Heart left ventricle (tissue), 13 donors: ENCODE measurements at regions not wholly inside any gene's neighbourhood (a gene's known extent, or its start where the extent isn't known, plus 50 kb on each side); places are given as distances from the start of the nearest gene placed in this dataset.

Source experiments
- CTCF ChIP-seq, 12 donors: fragments of 200-600 bp; sonication (generic) in 4 of 12; IDR thresholded peaks; one replicate each; pipeline versions ENCODE4 v1.5.0 to v1.8.0; 2018 to 2022; ENCODE audit warnings: antibody characterized with exemption in 12 of 12, mild to moderate bottlenecking in 5 of 12
- POLR2A ChIP-seq, 2 donors: fragments of 450-650 bp; IDR thresholded peaks; one replicate each; pipeline ENCODE4 v1.6.1; 2017; ENCODE audit warnings: antibody characterized with exemption in 2 of 2, mild to moderate bottlenecking in 2 of 2, moderate library complexity in 2 of 2
- donor health status: ischemic (EF 13 %, LVEDD 7.1; RV severe dilation, severe dysfunction).
- donor health status: DM: no; HTN: yes; CAD: no.
- donor health status: DM: no; HTN: no; CAD: no.
- donor health status: ischemic (EF 25% LVEDD 6.9; RV normal size, moderate dysfunction).
- donor health status: ischemic (EF 25% LVEDD 5.7; RV mildly dilated, moderate dysfunction).
- donor health status: ischemic (EF 35%, LVEDD 5.7; RV mildly dilated, moderate dysfunction).
- donor health status: nonischemic (EF 11% LVEDD 7.7; RV severe dilation, severe dysfunction).
- donor health status: DM: yes; HTN: yes; CAD: no.
- donor health status: PGD.
- donor health status: ischemic (EF 29% LVEDD 5.4; RV normal size, mild dysfunction).
- donor health status: nonischemic (EF 23%, LVEDD 6.1; RV moderate dilation, normal function).

- TF ChIP-seq POLR2A (IDR thresholded peaks at IDR 0.05) (no peak), CTCF (IDR thresholded peaks at IDR 0.05) (no peak)
These were observed 215.3 kb downstream of the FAM43A start for GRCh38 chr3:194900854-194901522.
